ENCODE measurements at regions not wholly inside any gene's neighbourhood (a gene's known extent, or its start where the extent isn't known, plus 50 kb on each side); places are given as distances from the start of the nearest gene placed in this dataset.

- WGBS, 5 donors, result 87 to 92% (median 90%) methylated on average over 4 to 16 of the region's 16 CpGs
- H3K27ac ChIP-seq, result no peak overlapping the region
- H3K27me3 ChIP-seq, result peaks cover 0 to 78% (median 8%) of the 10 kb centered on the region in 3 donors
- DNase-seq, result no peak
- no peaks in the 10 kb centered on the region for H3K4me1 ChIP-seq
- no peaks in the 10 kb centered on the region for H3K36me3 ChIP-seq
- intact Hi-C loops (cut with DNase I; ENCODE audit: low total_unique reads), result no loop called here
- no peaks in the 10 kb centered on the region for H3K9me3 ChIP-seq
- TF ChIP-seq POLR2AphosphoS5 (IDR thresholded peaks at IDR 0.05), result no peak
- TF ChIP-seq EP300 (IDR thresholded peaks at IDR 0.05), result no peak
- no peak for TF ChIP-seq POLR2A (IDR thresholded peaks at IDR 0.05)
- TF ChIP-seq, protein P1, sequence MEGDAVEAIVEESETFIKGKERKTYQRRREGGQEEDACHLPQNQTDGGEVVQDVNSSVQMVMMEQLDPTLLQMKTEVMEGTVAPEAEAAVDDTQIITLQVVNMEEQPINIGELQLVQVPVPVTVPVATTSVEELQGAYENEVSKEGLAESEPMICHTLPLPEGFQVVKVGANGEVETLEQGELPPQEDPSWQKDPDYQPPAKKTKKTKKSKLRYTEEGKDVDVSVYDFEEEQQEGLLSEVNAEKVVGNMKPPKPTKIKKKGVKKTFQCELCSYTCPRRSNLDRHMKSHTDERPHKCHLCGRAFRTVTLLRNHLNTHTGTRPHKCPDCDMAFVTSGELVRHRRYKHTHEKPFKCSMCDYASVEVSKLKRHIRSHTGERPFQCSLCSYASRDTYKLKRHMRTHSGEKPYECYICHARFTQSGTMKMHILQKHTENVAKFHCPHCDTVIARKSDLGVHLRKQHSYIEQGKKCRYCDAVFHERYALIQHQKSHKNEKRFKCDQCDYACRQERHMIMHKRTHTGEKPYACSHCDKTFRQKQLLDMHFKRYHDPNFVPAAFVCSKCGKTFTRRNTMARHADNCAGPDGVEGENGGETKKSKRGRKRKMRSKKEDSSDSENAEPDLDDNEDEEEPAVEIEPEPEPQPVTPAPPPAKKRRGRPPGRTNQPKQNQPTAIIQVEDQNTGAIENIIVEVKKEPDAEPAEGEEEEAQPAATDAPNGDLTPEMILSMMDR (IDR thresholded peaks at IDR 0.05), result no peak
- H3K4me3 ChIP-seq, result no peak overlapping the region
Observed at GRCh38 chr18:79609841-79610281, 69.7 kb upstream of the CTDP1 start.

GRCh38 chr18:79610461-79611039 lies 69.1 kb upstream of the CTDP1 start:
- Histone ChIP-seq H3K27ac (no peak overlapping the region), H3K4me3 (no peak overlapping the region), H3K4me1 (no peaks in the 10 kb centered on the region), H3K36me3 (no peaks in the 10 kb centered on the region), H3K9me3 (no peaks in the 10 kb centered on the region), H3K27me3 (peaks cover 0 to 78% (median 8%) of the 10 kb centered on the region in 3 donors)
- WGBS, 5 donors, result 69 to 83% (median 79%) methylated on average over 19 to 23 of the region's 23 CpGs
- intact Hi-C loops (cut with DNase I; ENCODE audit: low total_unique reads), result no loop called here
- DNase-seq, result no peak
- TF ChIP-seq POLR2A (IDR thresholded peaks at IDR 0.05), result no peak
- TF ChIP-seq, protein P1 (IDR thresholded peaks at IDR 0.05), result no peak
- TF ChIP-seq EP300 (IDR thresholded peaks at IDR 0.05), result no peak
- TF ChIP-seq POLR2AphosphoS5 (IDR thresholded peaks at IDR 0.05), result no peak

- Histone ChIP-seq H3K4me1 (no peaks in the 10 kb centered on the region), H3K27me3 (peaks cover 0 to 75% (median 8%) of the 10 kb centered on the region in 3 donors), H3K4me3 (no peak overlapping the region), H3K9me3 (no peaks in the 10 kb centered on the region), H3K27ac (no peak overlapping the region), H3K36me3 (no peaks in the 10 kb centered on the region)
- 52 to 73% (median 58%) methylated on average over 13 to 20 of the region's 20 CpGs for WGBS, 5 donors
- intact Hi-C loops (cut with DNase I; ENCODE audit: low total_unique reads), result no loop called here
- TF ChIP-seq POLR2AphosphoS5 (IDR thresholded peaks at IDR 0.05), result no peak
- no peak for TF ChIP-seq POLR2A (IDR thresholded peaks at IDR 0.05)
- no peak for TF ChIP-seq EP300 (IDR thresholded peaks at IDR 0.05)
- TF ChIP-seq, protein P1 (IDR thresholded peaks at IDR 0.05), result no peak
- peak in 1 of 2 donors; percentile 45 for DNase-seq
Observed at GRCh38 chr18:79611040-79611681, 68.4 kb upstream of the CTDP1 start.

GRCh38 chr18:79612291-79613108 lies 67.1 kb upstream of the CTDP1 start:
- TF ChIP-seq, protein P1 (IDR thresholded peaks at IDR 0.05), result no peak
- TF ChIP-seq EP300 (IDR thresholded peaks at IDR 0.05), result no peak
- no peaks in the 10 kb centered on the region for H3K36me3 ChIP-seq
- peaks cover 0 to 6% (median 3%) of the 10 kb centered on the region in 4 donors for H3K4me1 ChIP-seq
- WGBS, 5 donors, result 87 to 93% (median 91%) methylated on average over 23 to 27 of the region's 27 CpGs
- intact Hi-C loops (cut with DNase I; ENCODE audit: low total_unique reads), result no loop called here
- H3K27me3 ChIP-seq, result peaks cover 0 to 71% (median 12%) of the 10 kb centered on the region in 3 donors
- DNase-seq, result no peak
- no peak overlapping the region for H3K4me3 ChIP-seq
- no peaks in the 10 kb centered on the region for H3K9me3 ChIP-seq
- no peak overlapping the region for H3K27ac ChIP-seq

Data from stomach (tissue), 8 donors.